ENCODE measurements at regions not wholly inside any gene's neighbourhood (a gene's known extent, or its start where the extent isn't known, plus 50 kb on each side); places are given as distances from the start of the nearest gene placed in this dataset.

DNA sequence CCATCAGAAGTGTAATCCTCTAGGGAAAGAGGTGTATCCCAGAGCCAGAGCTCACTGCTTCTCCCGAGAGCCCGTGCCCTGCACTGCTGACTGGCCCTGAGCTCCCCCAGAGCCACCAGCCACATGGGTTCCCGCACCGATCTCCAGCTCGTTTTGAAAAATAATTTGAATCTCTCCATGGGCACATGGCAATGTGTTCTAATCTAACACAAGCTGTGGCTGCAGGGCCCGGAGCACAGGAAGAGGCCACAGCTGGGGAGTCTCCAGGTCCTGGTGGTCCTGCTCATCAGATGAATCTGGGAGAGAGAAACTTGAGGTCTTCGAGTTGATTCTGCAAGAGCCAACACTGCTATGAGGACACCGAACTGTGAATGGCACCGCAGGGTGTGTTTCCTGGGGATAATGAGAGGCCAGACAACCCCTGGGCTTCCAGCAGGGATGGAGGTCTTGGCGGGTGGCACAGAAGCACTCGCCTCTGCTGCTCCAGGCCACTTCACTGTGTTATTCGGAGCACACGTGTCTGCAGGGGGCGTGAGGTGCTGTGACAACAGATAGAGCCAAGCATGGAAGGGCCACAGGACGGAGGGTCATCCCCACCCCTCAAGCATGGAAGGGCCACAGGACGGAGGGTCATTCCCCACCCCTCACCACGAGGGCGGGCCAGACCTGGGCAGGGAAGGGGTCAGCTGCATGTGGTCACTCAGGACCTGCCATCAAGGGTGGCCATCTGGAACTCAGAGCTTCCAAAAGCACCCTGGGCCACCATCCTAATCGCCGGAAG is 196.8 kb downstream of the NDUFA10 start:
- TF ChIP-seq, protein P1, sequence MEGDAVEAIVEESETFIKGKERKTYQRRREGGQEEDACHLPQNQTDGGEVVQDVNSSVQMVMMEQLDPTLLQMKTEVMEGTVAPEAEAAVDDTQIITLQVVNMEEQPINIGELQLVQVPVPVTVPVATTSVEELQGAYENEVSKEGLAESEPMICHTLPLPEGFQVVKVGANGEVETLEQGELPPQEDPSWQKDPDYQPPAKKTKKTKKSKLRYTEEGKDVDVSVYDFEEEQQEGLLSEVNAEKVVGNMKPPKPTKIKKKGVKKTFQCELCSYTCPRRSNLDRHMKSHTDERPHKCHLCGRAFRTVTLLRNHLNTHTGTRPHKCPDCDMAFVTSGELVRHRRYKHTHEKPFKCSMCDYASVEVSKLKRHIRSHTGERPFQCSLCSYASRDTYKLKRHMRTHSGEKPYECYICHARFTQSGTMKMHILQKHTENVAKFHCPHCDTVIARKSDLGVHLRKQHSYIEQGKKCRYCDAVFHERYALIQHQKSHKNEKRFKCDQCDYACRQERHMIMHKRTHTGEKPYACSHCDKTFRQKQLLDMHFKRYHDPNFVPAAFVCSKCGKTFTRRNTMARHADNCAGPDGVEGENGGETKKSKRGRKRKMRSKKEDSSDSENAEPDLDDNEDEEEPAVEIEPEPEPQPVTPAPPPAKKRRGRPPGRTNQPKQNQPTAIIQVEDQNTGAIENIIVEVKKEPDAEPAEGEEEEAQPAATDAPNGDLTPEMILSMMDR (optimal IDR thresholded peaks at IDR 0.05 in 1 of 3, IDR thresholded peaks at IDR 0.05 in 1 of 3, conservative IDR thresholded peaks at IDR 0.05 in 1 of 3; ENCODE audit: extremely low read depth in 1 of 3, insufficient read depth in 2 of 3, low read length in 3 of 3), result no peak
- TF ChIP-seq EZH2 (IDR thresholded peaks at IDR 0.05; ENCODE audit: low read length), result no peak

Data from keratinocyte (primary cell).